Uterus (tissue), 2 donors: ENCODE measurements at regions not wholly inside any gene's neighbourhood (a gene's known extent, or its start where the extent isn't known, plus 50 kb on each side); places are given as distances from the start of the nearest gene placed in this dataset.

ENCODE experiments used
- POLR2A ChIP-seq, 2 donors: fragments of 450-650 bp; IDR thresholded peaks; one replicate each; pipeline ENCODE4 v1.6.1; 2016; ENCODE audit warnings: antibody characterized with exemption in 2 of 2, mild to moderate bottlenecking in 1 of 2, moderate library complexity in 1 of 2
- TF ChIP-seq, protein P1 (sequence below), 4 experiments: fragments of 200-600 bp in 2 of 4; fragments of 450-650 bp in 2 of 4; sonication (generic) in 2 of 4; IDR thresholded peaks; one replicate each; pipeline ENCODE4 v1.5.1; 2016 to 2019; ENCODE audit warnings: antibody characterized with exemption in 4 of 4, mild to moderate bottlenecking in 2 of 4, moderate library complexity in 1 of 4

- no peak for TF ChIP-seq POLR2A (IDR thresholded peaks at IDR 0.05)
- TF ChIP-seq, protein P1, sequence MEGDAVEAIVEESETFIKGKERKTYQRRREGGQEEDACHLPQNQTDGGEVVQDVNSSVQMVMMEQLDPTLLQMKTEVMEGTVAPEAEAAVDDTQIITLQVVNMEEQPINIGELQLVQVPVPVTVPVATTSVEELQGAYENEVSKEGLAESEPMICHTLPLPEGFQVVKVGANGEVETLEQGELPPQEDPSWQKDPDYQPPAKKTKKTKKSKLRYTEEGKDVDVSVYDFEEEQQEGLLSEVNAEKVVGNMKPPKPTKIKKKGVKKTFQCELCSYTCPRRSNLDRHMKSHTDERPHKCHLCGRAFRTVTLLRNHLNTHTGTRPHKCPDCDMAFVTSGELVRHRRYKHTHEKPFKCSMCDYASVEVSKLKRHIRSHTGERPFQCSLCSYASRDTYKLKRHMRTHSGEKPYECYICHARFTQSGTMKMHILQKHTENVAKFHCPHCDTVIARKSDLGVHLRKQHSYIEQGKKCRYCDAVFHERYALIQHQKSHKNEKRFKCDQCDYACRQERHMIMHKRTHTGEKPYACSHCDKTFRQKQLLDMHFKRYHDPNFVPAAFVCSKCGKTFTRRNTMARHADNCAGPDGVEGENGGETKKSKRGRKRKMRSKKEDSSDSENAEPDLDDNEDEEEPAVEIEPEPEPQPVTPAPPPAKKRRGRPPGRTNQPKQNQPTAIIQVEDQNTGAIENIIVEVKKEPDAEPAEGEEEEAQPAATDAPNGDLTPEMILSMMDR (IDR thresholded peaks at IDR 0.05): no peak
Observed at GRCh38 chr2:139872503-139872902, 1092.3 kb upstream of the NXPH2 start.
